Nephron progenitor cell (in vitro differentiated cells): ENCODE measurements at regions not wholly inside any gene's neighbourhood (a gene's known extent, or its start where the extent isn't known, plus 50 kb on each side); places are given as distances from the start of the nearest gene placed in this dataset.

Experiments
- DNase-seq: peaks from one replicate; pipeline ENCODE4 v3.0.0; 2021
- H3K27ac Mint-ChIP-seq: 2 replicates; pipeline ENCODE4 v1.8.0; 2021; ENCODE audit warnings: mild to moderate bottlenecking, moderate library complexity, mixed read lengths
- H3K27me3 Mint-ChIP-seq: 2 replicates; pipeline ENCODE4 v1.8.0; 2021; ENCODE audit warnings: mild to moderate bottlenecking, low read depth, mixed read lengths; ENCODE audit not compliant: poor library complexity
- H3K36me3 Mint-ChIP-seq: 2 replicates; pipeline ENCODE4 v1.8.0; 2021; ENCODE audit warnings: low read depth, mixed read lengths
- H3K4me1 Mint-ChIP-seq: 2 replicates; pipeline ENCODE4 v1.8.0; 2021; ENCODE audit warnings: mixed read lengths
- H3K4me3 Mint-ChIP-seq: 2 replicates; pipeline ENCODE4 v1.8.0; 2021; ENCODE audit warnings: mild to moderate bottlenecking, moderate library complexity, mixed read lengths
- H3K9me3 Mint-ChIP-seq: 2 replicates; pipeline ENCODE4 v1.8.0; 2021; ENCODE audit warnings: mild to moderate bottlenecking, moderate library complexity, mixed read lengths
- CTCF ChIP-seq: fragments of 200-600 bp; sonication (generic); IDR thresholded peaks from 2 replicates; pipeline ENCODE4 v1.5.0; 2021; ENCODE audit warnings: antibody characterized with exemption

- no peaks in the 10 kb centered on the region for H3K36me3 Mint-ChIP-seq
- DNase-seq = no peak
Measured at GRCh38 chr18:73683409-73684238, 464.0 kb downstream of the FBXO15 start.

DNA sequence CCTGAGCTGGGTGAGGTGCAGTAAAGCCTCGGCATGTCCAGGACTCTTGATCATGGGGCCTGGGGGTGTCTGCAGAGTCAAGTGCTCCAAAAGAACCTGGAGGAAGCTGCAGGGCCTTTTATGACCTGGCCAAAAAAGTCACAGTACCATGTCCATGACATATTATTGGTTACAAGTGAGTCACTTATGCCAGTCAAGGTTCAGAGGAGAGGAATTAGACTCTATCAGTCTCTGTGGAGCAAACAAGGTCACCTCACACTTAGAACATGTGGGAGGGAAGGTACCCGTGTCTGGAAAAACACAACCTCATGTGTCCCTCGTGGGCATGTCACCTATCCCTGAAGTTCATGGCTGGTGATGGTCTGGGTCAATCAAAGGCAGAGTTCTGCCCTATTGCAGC, 465.7 kb downstream of the FBXO15 start:
- no peak for DNase-seq
- Mint-ChIP-seq H3K9me3 (peaks cover 3% of the 10 kb centered on the region), H3K27ac (no peak overlapping the region), H3K4me1 (peaks cover 24% of the 10 kb centered on the region), H3K36me3 (no peaks in the 10 kb centered on the region), H3K27me3 (peaks cover 4% of the 10 kb centered on the region), H3K4me3 (no peak overlapping the region)
- no peak for TF ChIP-seq CTCF

More at GRCh38 chr18:73683409-73684238, 464.0 kb downstream of the FBXO15 start:
- Mint-ChIP-seq H3K27ac (no peak overlapping the region), H3K4me3 (no peak overlapping the region), H3K9me3 (peaks cover 3% of the 10 kb centered on the region), H3K4me1 (peaks cover 37% of the 10 kb centered on the region), H3K27me3 (peaks cover 4% of the 10 kb centered on the region)
- TF ChIP-seq CTCF = no peak

- Mint-ChIP-seq H3K9me3 (peaks cover 3% of the 10 kb centered on the region), H3K36me3 (no peaks in the 10 kb centered on the region), H3K27me3 (no peaks in the 10 kb centered on the region), H3K4me1 (peaks cover 24% of the 10 kb centered on the region), H3K4me3 (no peak overlapping the region), H3K27ac (peak overlapping the region; percentile 33)
- TF ChIP-seq CTCF = no peak
- DNase-seq = no peak
Measured at GRCh38 chr18:73681398-73681797, 466.2 kb downstream of the FBXO15 start.

- Mint-ChIP-seq H3K4me3 (no peak overlapping the region), H3K27me3 (no peaks in the 10 kb centered on the region), H3K9me3 (peaks cover 3% of the 10 kb centered on the region), H3K4me1 (peaks cover 30% of the 10 kb centered on the region), H3K36me3 (no peaks in the 10 kb centered on the region), H3K27ac (peak overlapping the region; percentile 34)
- no peak for TF ChIP-seq CTCF
- no peak for DNase-seq
Measured at GRCh38 chr18:73679941-73680712, 467.5 kb downstream of the FBXO15 start.

- H3K4me1 Mint-ChIP-seq = peaks cover 56% of the 10 kb centered on the region
- TF ChIP-seq CTCF = no peak
- peaks cover 3% of the 10 kb centered on the region for H3K9me3 Mint-ChIP-seq
Measured at GRCh38 chr18:73677450-73677849, 470.2 kb downstream of the FBXO15 start.

More at GRCh38 chr18:73677450-73677849, 470.2 kb downstream of the FBXO15 start:
- Mint-ChIP-seq H3K27me3 (no peaks in the 10 kb centered on the region), H3K4me3 (no peak overlapping the region), H3K27ac (no peak overlapping the region), H3K36me3 (no peaks in the 10 kb centered on the region)
- no peak for DNase-seq
